ENCODE measurements at regions not wholly inside any gene's neighbourhood (a gene's known extent, or its start where the extent isn't known, plus 50 kb on each side); places are given as distances from the start of the nearest gene placed in this dataset.

DNA sequence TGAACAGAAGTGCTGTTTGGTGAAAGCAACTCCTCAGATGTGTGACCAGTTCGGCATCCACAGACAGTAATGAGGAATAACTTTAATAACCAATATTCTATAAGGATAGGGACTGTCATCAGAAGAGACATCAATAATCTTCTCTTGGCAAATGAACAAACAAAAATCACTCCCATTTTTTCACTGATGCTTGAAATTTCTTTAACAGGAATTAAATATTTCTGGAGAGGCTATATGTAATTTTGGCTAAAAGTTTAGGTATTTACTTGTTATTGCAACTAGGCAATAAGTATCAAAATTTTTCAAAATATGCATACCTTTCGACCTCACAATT, 121.6 kb upstream of the EEA1 start:
- H3K9me3 ChIP-seq (ENCODE audit: insufficient read depth in 2 of 2, low read depth in 1 of 2, low read length in 1 of 2): no peaks in the 10 kb centered on the region
- H3K27me3 ChIP-seq (replicated peaks in 1 of 4; ENCODE audit: control insufficient read depth in 3 of 4, extremely low read depth in 1 of 4, insufficient read depth in 3 of 4, low read length in 3 of 4): no peaks in the 10 kb centered on the region
- no peaks in the 10 kb centered on the region for H4K20me1 ChIP-seq (replicated peaks in 1 of 2; ENCODE audit: control insufficient read depth in 1 of 2, insufficient read depth in 2 of 2, low read length in 2 of 2)
- no peak overlapping the region for H2AFZ ChIP-seq (ENCODE audit: low read length)
- POLR2A ChIA-PET (ENCODE audit: partially characterized antibody): no interaction called here
- H4K5ac ChIP-seq (ENCODE audit: insufficient read length, low read depth, low read length): no peak overlapping the region
- CTCF ChIA-PET (ENCODE audit: partially characterized antibody): no interaction called here
- H3K27ac ChIP-seq (ENCODE audit: low read depth, low read length): no peak overlapping the region
- H2BK20ac ChIP-seq (ENCODE audit: low read length): no peak overlapping the region
- no peak overlapping the region for H3K4me2 ChIP-seq (ENCODE audit: insufficient read depth in 1 of 2, low read depth in 2 of 2, low read length in 2 of 2)
- H3K23ac ChIP-seq (ENCODE audit: insufficient read length): no peak overlapping the region
- H3K18ac ChIP-seq (ENCODE audit: extremely low read depth, low read length): no peak overlapping the region
- no peaks in the 10 kb centered on the region for H3K79me1 ChIP-seq (ENCODE audit: low read depth, low read length)
- H2AK5ac ChIP-seq (ENCODE audit: low read depth, low read length): no peak overlapping the region
- no peak overlapping the region for H4K8ac ChIP-seq (ENCODE audit: extremely low read depth, insufficient read depth, low read length)
- no peak overlapping the region for H3K14ac ChIP-seq (ENCODE audit: insufficient read length)
- no peak overlapping the region for H4K91ac ChIP-seq (replicated peaks; ENCODE audit: insufficient read length, low read length)
- H3K9ac ChIP-seq (replicated peaks in 1 of 4; ENCODE audit: extremely low read depth in 1 of 4, low read depth in 3 of 4, low read length in 3 of 4): no peak overlapping the region
- no peak overlapping the region for H3K4ac ChIP-seq (replicated peaks; ENCODE audit: insufficient read length, low read depth, low read length)
- H3K4me3 ChIP-seq (ENCODE audit: extremely low read depth in 1 of 4, insufficient read depth in 2 of 4, low read depth in 3 of 4, low read length in 4 of 4): no peak overlapping the region
- H3K4me1 ChIP-seq (replicated peaks in 1 of 4; ENCODE audit: control insufficient read depth in 3 of 4, insufficient read depth in 4 of 4, low read length in 3 of 4): peaks cover 0 to 6% (median 4%) of the 10 kb centered on the region in 4 experiments; a peak in 3 of 7 replicates
- H3K36me3 ChIP-seq (ENCODE audit: control insufficient read depth in 2 of 4, insufficient read depth in 4 of 4, low read length in 3 of 4): no peaks in the 10 kb centered on the region
- H2BK120ac ChIP-seq (replicated peaks; ENCODE audit: low read depth, low read length): no peak overlapping the region
- H2BK12ac ChIP-seq (ENCODE audit: low read depth, low read length): no peak overlapping the region
- no peak overlapping the region for H2BK15ac ChIP-seq (ENCODE audit: low read length)
- H3K23me2 ChIP-seq (ENCODE audit: low read depth, low read length): no peaks in the 10 kb centered on the region
- H2BK5ac ChIP-seq (ENCODE audit: low read depth, low read length): no peak overlapping the region
- no peak for DNase-seq (ENCODE audit: low read depth in 1 of 2, low spot score in 2 of 2)
- 89% methylated on average over 2 of the region's 2 CpGs; no CpG with 5 or more reads in 1 of the 2 experiments for WGBS, 2 experiments (ENCODE audit: extremely low coverage in 1 of 2, insufficient coverage in 1 of 2, insufficient read length in 1 of 2, insufficient replicate concordance in 2 of 2, low coverage in 1 of 2, low lambda C conversion rate in 2 of 2, missing lambda C conversion rate in 1 of 2)
- no peaks in the 10 kb centered on the region for H3K79me2 ChIP-seq (ENCODE audit: control insufficient read depth in 1 of 2, insufficient read depth in 2 of 2, low read length in 2 of 2)
- no peak for FAIRE-seq
- TF ChIP-seq POLR2AphosphoS5 (IDR thresholded peaks at IDR 0.05; ENCODE audit: low read depth, low read length): no peak
- no peak for TF ChIP-seq EGR1 (IDR thresholded peaks at IDR 0.05; ENCODE audit: borderline replicate concordance, low read depth, low read length)
- no peak for TF ChIP-seq EP300 (IDR thresholded peaks at IDR 0.05; ENCODE audit: borderline replicate concordance in 1 of 2, low read depth in 2 of 2, low read length in 2 of 2)
- TF ChIP-seq USF2 (IDR thresholded peaks at IDR 0.05; ENCODE audit: low read length): no peak
- TF ChIP-seq SP2 (IDR thresholded peaks at IDR 0.05; ENCODE audit: low read length): no peak
- TF ChIP-seq SP4 (IDR thresholded peaks at IDR 0.05; ENCODE audit: low read length): no peak
- no peak for TF ChIP-seq SP1 (IDR thresholded peaks at IDR 0.05; ENCODE audit: low read depth, low read length)
- TF ChIP-seq SIN3A (conservative IDR thresholded peaks at IDR 0.05 in 1 of 2, IDR thresholded peaks at IDR 0.05 in 1 of 2; ENCODE audit: low read depth in 1 of 2, low read length in 2 of 2): no peak
- no peak for TF ChIP-seq E2F6 (IDR thresholded peaks at IDR 0.05)
- TF ChIP-seq GABPA (IDR thresholded peaks at IDR 0.05; ENCODE audit: borderline replicate concordance, insufficient read depth, low read length): no peak
- no peak overlapping the region for H3K56ac ChIP-seq (replicated peaks; ENCODE audit: insufficient read length, low read depth, low read length)

Data from H1 (cell line).